Thyroid gland (tissue), 4 donors: ENCODE measurements at regions not wholly inside any gene's neighbourhood (a gene's known extent, or its start where the extent isn't known, plus 50 kb on each side); places are given as distances from the start of the nearest gene placed in this dataset.

Experiments
- DNase-seq, 2 donors: peaks; one replicate each; pipeline ENCODE4 v3.0.0-alpha.2; 2019
- H3K27ac ChIP-seq, 3 donors: fragments of 200-600 bp; sonication (generic); 1 replicate in 2 of 3; 2 replicates in 1 of 3; pipeline ENCODE4 v1.5.1; 2016 to 2019; ENCODE audit warnings: mild to moderate bottlenecking in 1 of 3, moderate library complexity in 1 of 3
- H3K27me3 ChIP-seq: fragments of 200-600 bp; sonication (generic); one replicate; pipeline ENCODE4 v1.5.1; 2019
- H3K36me3 ChIP-seq, 2 donors: fragments of 200-600 bp; sonication (generic); one replicate each; pipeline ENCODE4 v1.5.1; 2016 to 2019
- H3K4me1 ChIP-seq, 2 donors: fragments of 200-600 bp; sonication (generic); one replicate each; pipeline ENCODE4 v1.5.1; 2017 to 2019
- H3K4me3 ChIP-seq, 3 donors: fragments of 200-600 bp; sonication (generic); replicated peaks in 1 of 3; 1 replicate in 2 of 3; 2 replicates in 1 of 3; pipeline ENCODE4 v1.5.1; 2016; ENCODE audit warnings: mild to moderate bottlenecking in 1 of 3
- H3K9me3 ChIP-seq: fragments of 200-600 bp; sonication (generic); one replicate; pipeline ENCODE4 v1.5.1; 2017
- POLR2A ChIP-seq, 2 donors: fragments of 450-650 bp; IDR thresholded peaks; one replicate each; pipeline ENCODE4 v1.6.1; 2017; ENCODE audit warnings: antibody characterized with exemption in 2 of 2, mild to moderate bottlenecking in 2 of 2, moderate library complexity in 1 of 2
- WGBS, 2 donors: methylation state at CpG; one replicate each; pipeline ENCODE4 v1.1.5; 2017; 5-methylcytosine and 5-hydroxymethylcytosine counted together
- intact Hi-C: fragments of 100-400 bp; cut with DNase I; formaldehyde crosslinking; loops from one replicate; pipeline ENCODE4 v1.15.1; 2023
- TF ChIP-seq, protein P1 (sequence below), 6 experiments: fragments of 200-600 bp in 3 of 6; fragments of 450-650 bp in 3 of 6; sonication (generic) in 3 of 6; IDR thresholded peaks; one replicate each; pipeline ENCODE4 v1.5.1; 2016 to 2019; ENCODE audit warnings: antibody characterized with exemption in 6 of 6, mild to moderate bottlenecking in 2 of 6, inconsistent platforms in 1 of 6, moderate library complexity in 1 of 6

DNA sequence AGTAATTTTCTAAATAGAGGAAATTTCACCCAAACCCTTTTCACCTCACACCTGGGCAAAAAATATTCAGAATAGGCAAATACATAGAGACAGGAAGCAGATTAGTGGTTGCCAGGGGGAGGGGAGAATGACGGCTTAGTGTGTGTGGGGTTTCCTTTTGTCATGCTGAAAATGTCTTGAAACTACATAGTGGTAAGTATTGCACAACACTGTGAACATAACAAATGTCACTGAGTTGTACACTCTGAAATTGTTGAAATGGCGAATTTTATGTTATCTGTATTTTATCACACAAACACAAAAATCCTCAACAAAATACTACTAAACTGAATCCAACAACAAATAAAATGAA is 60.7 kb upstream of the PLAC1 start:
- no peak overlapping the region for H3K4me3 ChIP-seq
- no peaks in the 10 kb centered on the region for H3K9me3 ChIP-seq
- H3K36me3 ChIP-seq: no peaks in the 10 kb centered on the region
- no peak for DNase-seq
- TF ChIP-seq, protein P1, sequence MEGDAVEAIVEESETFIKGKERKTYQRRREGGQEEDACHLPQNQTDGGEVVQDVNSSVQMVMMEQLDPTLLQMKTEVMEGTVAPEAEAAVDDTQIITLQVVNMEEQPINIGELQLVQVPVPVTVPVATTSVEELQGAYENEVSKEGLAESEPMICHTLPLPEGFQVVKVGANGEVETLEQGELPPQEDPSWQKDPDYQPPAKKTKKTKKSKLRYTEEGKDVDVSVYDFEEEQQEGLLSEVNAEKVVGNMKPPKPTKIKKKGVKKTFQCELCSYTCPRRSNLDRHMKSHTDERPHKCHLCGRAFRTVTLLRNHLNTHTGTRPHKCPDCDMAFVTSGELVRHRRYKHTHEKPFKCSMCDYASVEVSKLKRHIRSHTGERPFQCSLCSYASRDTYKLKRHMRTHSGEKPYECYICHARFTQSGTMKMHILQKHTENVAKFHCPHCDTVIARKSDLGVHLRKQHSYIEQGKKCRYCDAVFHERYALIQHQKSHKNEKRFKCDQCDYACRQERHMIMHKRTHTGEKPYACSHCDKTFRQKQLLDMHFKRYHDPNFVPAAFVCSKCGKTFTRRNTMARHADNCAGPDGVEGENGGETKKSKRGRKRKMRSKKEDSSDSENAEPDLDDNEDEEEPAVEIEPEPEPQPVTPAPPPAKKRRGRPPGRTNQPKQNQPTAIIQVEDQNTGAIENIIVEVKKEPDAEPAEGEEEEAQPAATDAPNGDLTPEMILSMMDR (IDR thresholded peaks at IDR 0.05): no peak
- TF ChIP-seq POLR2A (IDR thresholded peaks at IDR 0.05): no peak
- H3K4me1 ChIP-seq: no peaks in the 10 kb centered on the region
- H3K27me3 ChIP-seq: no peaks in the 10 kb centered on the region
- H3K27ac ChIP-seq: peak overlapping the region in 1 of 3 donors; percentile 33
- whole genome bisulfite sequencing, 2 donors: 85 to 87% methylated on average over 2 of the region's 2 CpGs
- intact Hi-C loops: no loop called here

DNA sequence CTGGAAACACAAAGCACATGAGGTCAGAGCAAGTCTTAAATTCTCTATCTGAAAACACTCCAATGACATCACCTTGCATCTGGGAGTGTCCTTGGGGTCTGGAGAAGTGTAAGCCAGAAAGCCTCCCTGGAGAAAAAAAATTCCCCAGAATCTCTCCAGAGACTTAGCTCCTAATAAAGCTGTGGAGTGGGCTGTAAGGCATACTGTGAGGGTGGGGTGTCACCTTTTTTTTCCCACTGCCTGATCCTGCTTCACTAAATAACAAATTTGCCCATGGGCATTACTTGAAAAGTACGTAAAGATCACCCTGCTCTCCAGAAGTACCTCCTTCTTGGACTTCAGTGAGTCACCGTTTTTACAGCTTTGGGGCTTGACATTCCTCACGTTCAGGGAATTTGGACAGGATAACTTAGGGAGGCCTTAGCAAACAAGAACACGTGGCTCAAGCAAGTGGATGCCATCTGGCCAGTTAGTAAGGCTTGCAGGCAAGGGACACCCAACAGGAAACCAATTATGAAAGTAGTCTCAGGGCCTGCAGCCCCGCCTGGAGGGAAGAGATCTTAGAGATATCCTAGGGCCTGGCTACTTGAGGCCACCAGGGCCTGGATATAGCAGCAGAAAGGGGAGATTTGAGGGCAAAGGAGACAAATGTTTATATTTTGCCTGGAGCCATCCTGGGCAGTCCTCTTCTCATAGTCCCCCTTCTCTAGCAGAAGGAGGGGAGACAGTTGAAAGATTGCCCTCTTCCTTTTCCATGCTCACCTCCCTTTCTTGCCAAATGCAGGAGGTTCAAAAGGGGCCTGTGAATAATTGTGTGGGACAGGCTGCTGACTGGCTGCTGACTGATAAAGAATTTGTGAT is 60.1 kb upstream of the PLAC1 start:
- no peaks in the 10 kb centered on the region for H3K36me3 ChIP-seq
- H3K27ac ChIP-seq: peak overlapping the region; percentile 15 to 73 (median 34)
- no peaks in the 10 kb centered on the region for H3K27me3 ChIP-seq
- 28 to 32% methylated on average over 5 of the region's 5 CpGs for WGBS, 2 donors
- DNase-seq: peak; percentile 60 to 63
- no peak overlapping the region for H3K4me3 ChIP-seq
- intact Hi-C loops: no loop called here
- TF ChIP-seq, protein P1 (IDR thresholded peaks at IDR 0.05): no peak
- TF ChIP-seq POLR2A (IDR thresholded peaks at IDR 0.05): no peak
- no peaks in the 10 kb centered on the region for H3K4me1 ChIP-seq
- H3K9me3 ChIP-seq: no peaks in the 10 kb centered on the region

DNA sequence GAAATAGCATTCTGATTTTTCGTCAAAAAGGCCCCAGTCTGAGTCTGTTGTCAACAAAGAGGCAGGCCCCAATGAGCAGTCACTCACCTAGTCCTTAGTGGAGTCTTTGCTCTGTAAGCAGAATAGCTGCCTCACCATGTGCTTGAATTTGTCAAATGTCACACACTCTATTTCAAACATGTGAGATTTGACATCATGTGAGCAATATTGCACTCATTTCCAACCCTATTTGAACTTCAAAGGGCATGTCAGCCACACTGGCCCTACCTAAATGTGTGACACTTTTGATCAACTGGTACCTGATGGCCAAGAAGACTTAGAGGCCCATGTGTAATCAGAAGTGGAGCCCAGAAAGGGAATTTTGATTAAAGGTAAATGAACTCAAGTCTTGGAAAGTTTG is 59.4 kb upstream of the PLAC1 start:
- Histone ChIP-seq H3K27ac (peak overlapping the region in 2 of 3 donors; percentile 15 to 73), H3K27me3 (no peaks in the 10 kb centered on the region), H3K4me1 (no peaks in the 10 kb centered on the region), H3K4me3 (no peak overlapping the region), H3K9me3 (no peaks in the 10 kb centered on the region), H3K36me3 (no peaks in the 10 kb centered on the region)
- no peak for TF ChIP-seq POLR2A (IDR thresholded peaks at IDR 0.05)
- TF ChIP-seq, protein P1 (IDR thresholded peaks at IDR 0.05): no peak
- intact Hi-C loops: no loop called here
- 86% methylated on average over 1 of the region's 1 CpG; no CpG with 5 or more reads in 1 of the 2 donors for WGBS, 2 donors
- DNase-seq: no peak

DNA sequence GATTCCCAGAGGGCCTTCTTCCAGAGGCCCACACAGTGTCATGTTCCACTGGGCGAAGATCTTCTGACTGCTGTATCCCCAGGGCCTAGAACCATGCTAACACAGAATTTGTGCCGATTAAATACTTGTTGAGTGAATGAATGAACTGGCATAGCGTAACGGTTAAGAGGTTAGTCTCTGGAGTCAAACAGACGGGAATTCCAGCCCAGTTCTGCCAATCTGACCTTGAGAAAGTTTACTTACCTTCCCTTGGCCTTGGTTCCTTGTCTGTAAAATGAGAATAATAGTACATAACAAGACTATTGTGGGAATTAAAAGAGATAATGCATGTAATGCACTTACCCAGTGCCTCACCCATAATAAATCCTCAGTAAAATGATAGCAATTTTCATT is 58.3 kb upstream of the PLAC1 start:
- intact Hi-C loops: no loop called here
- TF ChIP-seq, protein P1 (IDR thresholded peaks at IDR 0.05): no peak
- no peak for TF ChIP-seq POLR2A (IDR thresholded peaks at IDR 0.05)
- Histone ChIP-seq H3K4me1 (no peaks in the 10 kb centered on the region), H3K36me3 (no peaks in the 10 kb centered on the region), H3K4me3 (no peak overlapping the region), H3K27me3 (no peaks in the 10 kb centered on the region), H3K9me3 (no peaks in the 10 kb centered on the region), H3K27ac (no peak overlapping the region)
- no peak for DNase-seq
- WGBS, 2 donors: 91 to 96% methylated on average over 5 of the region's 5 CpGs

DNA sequence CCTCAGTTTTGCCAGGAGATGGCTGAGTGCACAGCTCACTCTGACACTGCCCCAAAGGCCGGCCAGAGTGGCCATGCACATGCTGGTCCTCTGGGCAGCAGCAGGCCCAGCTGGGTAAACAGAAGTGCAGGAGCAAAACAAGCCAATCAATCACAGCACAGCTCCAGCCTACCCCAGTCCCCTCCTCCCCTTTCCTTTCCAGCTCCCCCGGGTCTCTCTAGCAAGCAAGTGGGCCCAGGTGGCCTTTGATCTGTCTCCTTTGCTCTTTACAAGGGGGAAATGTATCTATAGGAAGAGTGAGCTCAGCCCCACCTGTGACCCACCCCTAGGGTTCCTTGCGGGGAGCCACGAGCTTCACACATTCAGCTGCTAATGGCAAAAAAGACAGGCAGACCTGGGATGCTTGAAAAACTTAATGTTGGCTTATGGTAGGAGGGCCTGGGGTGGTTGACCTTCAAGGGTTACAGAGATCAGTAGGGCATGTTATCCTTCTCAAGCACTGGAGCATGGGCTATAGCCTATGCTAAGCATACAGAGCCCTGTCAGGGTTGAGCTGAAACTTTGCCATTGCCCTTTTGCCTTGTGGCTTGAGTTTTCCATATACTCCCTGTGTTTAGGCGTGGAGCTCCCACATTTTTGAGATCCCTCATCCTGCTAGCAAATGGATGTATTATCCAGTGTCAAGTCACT is 57.8 kb upstream of the PLAC1 start:
- WGBS, 2 donors: 95 to 100% methylated on average over 1 to 4 of the region's 5 CpGs
- TF ChIP-seq POLR2A (IDR thresholded peaks at IDR 0.05): no peak
- TF ChIP-seq, protein P1 (IDR thresholded peaks at IDR 0.05): no peak
- Histone ChIP-seq H3K9me3 (no peaks in the 10 kb centered on the region), H3K4me3 (no peak overlapping the region), H3K36me3 (no peaks in the 10 kb centered on the region), H3K27ac (no peak overlapping the region), H3K27me3 (no peaks in the 10 kb centered on the region), H3K4me1 (no peaks in the 10 kb centered on the region)
- no peak for DNase-seq
- intact Hi-C loops: no loop called here
